ENCODE measurements at regions not wholly inside any gene's neighbourhood (a gene's known extent, or its start where the extent isn't known, plus 50 kb on each side); places are given as distances from the start of the nearest gene placed in this dataset.

DNA sequence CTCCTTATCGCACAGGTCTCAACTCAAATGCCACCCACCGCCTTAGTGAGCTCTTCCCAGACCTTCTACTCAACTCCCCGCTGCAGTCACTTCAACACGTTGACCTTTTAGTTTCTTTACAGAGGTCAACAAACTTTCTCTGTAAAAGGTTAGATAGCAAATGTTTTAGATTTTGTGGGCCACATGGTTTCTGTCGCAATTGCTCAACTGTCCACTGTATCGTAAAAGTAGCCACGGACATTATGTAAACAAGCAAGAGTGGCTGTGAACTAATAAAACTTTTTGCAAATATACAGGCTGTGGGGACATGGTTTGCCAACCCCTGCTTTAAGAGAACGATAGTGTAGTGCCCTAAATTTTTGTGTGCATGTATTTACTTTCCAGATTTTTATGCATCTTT is 247.6 kb upstream of the TSHZ2 start:
- WGBS, 2 donors (ENCODE audit: low coverage in 1 of 2) = 57 to 64% methylated on average over 4 to 8 of the region's 8 CpGs
- Histone ChIP-seq H3K9me3 (no peaks in the 10 kb centered on the region), H3K27me3 (no peaks in the 10 kb centered on the region), H3K27ac (no peak overlapping the region), H3K4me3 (no peak overlapping the region), H3K36me3 (no peaks in the 10 kb centered on the region), H3K4me1 (no peaks in the 10 kb centered on the region)
- intact Hi-C loops (cut with DNase I; ENCODE audit: low total_unique reads) = no loop called here
- TF ChIP-seq POLR2A (IDR thresholded peaks at IDR 0.05) = no peak
- in situ Hi-C loops (cut with MboI; ENCODE audit: low pct_ligation_motif_present in 1 of 4, low pct_unique_long_range_greater_than_20kb in 1 of 4, low sequenced_read_pairs in 3 of 4) = no loop called here
- DNase-seq = no peak

DNA sequence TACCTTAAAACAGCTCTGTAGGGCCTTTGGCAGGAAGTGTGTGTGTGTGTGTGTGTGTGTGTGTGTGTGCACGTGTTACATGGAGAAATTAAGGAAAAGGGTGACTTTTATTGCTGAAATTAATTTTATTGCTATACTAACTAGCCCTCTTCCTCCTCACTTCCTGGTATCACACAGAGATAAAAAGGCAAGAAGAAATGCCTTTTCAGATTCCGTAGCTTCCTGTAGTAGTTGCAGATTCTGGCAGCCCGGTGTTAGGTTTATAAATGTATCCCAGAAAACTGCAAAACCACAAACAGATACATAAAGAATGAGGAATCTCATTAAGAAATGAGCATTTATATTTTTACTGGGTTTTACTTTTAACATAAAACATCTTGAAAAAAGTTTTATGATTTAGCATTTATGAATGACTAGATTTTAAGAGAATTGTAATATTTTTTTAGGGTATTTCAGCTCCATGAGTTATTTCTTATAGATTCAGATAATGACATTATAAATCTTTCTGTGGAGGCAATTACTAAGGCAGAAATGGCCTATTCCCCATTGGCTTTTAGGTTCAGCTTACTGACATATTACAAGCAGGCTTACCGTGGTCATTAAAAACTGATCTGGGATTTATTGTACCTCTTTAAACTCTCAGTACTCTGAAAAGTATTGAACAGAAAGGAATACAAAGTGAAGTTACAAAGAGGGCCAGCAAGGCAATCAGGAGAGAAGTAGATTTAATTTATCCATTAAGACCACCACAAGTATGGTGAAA is 249.1 kb upstream of the TSHZ2 start:
- no peaks in the 10 kb centered on the region for H3K36me3 ChIP-seq
- no peak overlapping the region for H3K4me3 ChIP-seq
- WGBS, 2 donors (ENCODE audit: low coverage in 1 of 2) = 52 to 59% methylated on average over 4 of the region's 4 CpGs
- TF ChIP-seq POLR2AphosphoS5 (IDR thresholded peaks at IDR 0.05) (no peak), POLR2A (IDR thresholded peaks at IDR 0.05) (no peak), CTCF (IDR thresholded peaks at IDR 0.05) (no peak), EP300 (IDR thresholded peaks at IDR 0.05; ENCODE audit: low read depth) (no peak)
- in situ Hi-C loops (cut with MboI; ENCODE audit: low pct_ligation_motif_present in 1 of 4, low pct_unique_long_range_greater_than_20kb in 1 of 4, low sequenced_read_pairs in 3 of 4) (no loop called here), intact Hi-C loops (cut with DNase I; ENCODE audit: low total_unique reads) (no loop called here)
- no peaks in the 10 kb centered on the region for H3K4me1 ChIP-seq
- no peak for DNase-seq
- no peaks in the 10 kb centered on the region for H3K27me3 ChIP-seq
- H3K27ac ChIP-seq = no peak overlapping the region
- H3K9me3 ChIP-seq = no peaks in the 10 kb centered on the region

GRCh38 chr20:52708137-52708536 is 264.0 kb upstream of the TSHZ2 start:
- no peak for DNase-seq
- Histone ChIP-seq H3K9me3 (no peaks in the 10 kb centered on the region), H3K27me3 (no peaks in the 10 kb centered on the region), H3K36me3 (no peaks in the 10 kb centered on the region), H3K4me1 (no peaks in the 10 kb centered on the region), H3K27ac (no peak overlapping the region), H3K4me3 (no peak overlapping the region)
- intact Hi-C loops (cut with DNase I; ENCODE audit: low total_unique reads) = no loop called here
- WGBS, 2 donors (ENCODE audit: low coverage in 1 of 2) = 91% methylated on average over 1 of the region's 1 CpG; no CpG with 5 or more reads in 1 of the 2 donors
- in situ Hi-C loops (cut with MboI; ENCODE audit: low pct_ligation_motif_present in 1 of 4, low pct_unique_long_range_greater_than_20kb in 1 of 4, low sequenced_read_pairs in 3 of 4) = no loop called here
- TF ChIP-seq CTCF (IDR thresholded peaks at IDR 0.05) (no peak), POLR2AphosphoS5 (IDR thresholded peaks at IDR 0.05) (no peak), POLR2A (IDR thresholded peaks at IDR 0.05) (no peak)

DNA sequence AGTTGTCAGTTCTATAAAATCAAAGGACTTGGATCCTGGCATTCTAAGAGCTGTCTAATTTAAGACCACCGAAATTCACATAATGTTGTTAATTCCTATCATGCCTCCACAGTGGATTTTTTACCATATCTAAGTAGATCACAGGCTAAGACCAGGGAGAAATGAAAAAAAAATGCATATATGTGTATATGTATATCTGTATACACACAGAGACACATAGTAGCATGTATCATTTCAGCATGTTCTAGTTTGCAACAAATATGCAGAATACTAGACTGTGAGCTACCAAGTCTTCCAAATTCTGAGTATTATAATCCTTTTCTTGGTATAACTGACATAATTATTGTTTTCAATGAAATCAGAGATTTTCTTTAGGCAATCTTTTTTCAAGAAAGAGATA is 267.6 kb upstream of the TSHZ2 start:
- intact Hi-C loops (cut with DNase I; ENCODE audit: low total_unique reads) = no loop called here
- no peaks in the 10 kb centered on the region for H3K9me3 ChIP-seq
- no peak for DNase-seq

More for the DNA sequence above, 267.6 kb upstream of the TSHZ2 start:
- in situ Hi-C loops (cut with MboI; ENCODE audit: low pct_ligation_motif_present in 1 of 4, low pct_unique_long_range_greater_than_20kb in 1 of 4, low sequenced_read_pairs in 3 of 4) = no loop called here
- no peaks in the 10 kb centered on the region for H3K4me1 ChIP-seq
- H3K27me3 ChIP-seq = no peaks in the 10 kb centered on the region
- no peak overlapping the region for H3K4me3 ChIP-seq
- 78 to 100% methylated on average over 1 of the region's 1 CpG for WGBS, 2 donors (ENCODE audit: low coverage in 1 of 2)
- no peak overlapping the region for H3K27ac ChIP-seq
- no peaks in the 10 kb centered on the region for H3K36me3 ChIP-seq
- TF ChIP-seq EP300 (IDR thresholded peaks at IDR 0.05; ENCODE audit: low read depth) = no peak
- no peak for TF ChIP-seq POLR2A (IDR thresholded peaks at IDR 0.05)
- TF ChIP-seq POLR2AphosphoS5 (IDR thresholded peaks at IDR 0.05) = no peak
- TF ChIP-seq CTCF (IDR thresholded peaks at IDR 0.05) = no peak
